ENCODE measurements at regions not wholly inside any gene's neighbourhood (a gene's known extent, or its start where the extent isn't known, plus 50 kb on each side); places are given as distances from the start of the nearest gene placed in this dataset.

DNA sequence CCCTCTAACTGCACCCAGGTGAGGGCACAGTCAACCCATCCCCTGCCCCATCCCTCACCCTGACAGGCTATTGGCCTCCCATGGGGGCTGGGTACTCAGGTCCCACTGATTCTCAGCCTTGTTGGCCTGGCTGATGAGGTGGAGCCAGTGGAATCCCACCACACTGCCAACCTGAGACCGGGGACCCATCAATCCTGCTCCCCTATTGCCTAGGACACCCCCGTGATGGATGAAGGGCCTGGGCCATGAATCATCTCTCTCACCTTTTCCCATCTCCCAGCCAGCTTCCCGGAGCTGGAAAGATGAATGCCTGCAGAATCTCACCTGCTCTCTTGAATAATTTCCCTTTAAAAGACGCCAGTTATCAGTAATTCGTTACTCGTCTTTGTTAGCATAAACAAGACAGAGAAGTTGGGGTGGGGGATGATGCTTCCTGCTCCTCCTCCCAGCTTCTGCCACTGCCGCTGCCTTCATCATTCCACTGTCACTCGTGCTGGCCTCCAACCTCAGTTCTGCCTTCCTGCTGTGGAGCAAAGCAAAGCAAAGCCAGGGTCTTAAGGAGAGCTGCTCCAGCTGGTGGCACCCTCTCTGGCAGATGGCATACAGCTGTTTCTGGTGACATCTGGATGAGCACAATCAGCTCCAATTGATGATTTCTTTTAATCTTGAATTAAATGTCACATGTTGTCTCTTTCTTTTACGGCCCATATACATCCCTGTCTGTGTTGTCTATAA is 204.0 kb upstream of the NECTIN1 start:
- no peaks in the 10 kb centered on the region for H3K27me3 ChIP-seq (ENCODE audit: insufficient read depth, low read length)
- H3K4me3 ChIP-seq (ENCODE audit: low read length) = no peak overlapping the region
- no peaks in the 10 kb centered on the region for H3K36me3 ChIP-seq (ENCODE audit: insufficient read depth, low read length)
- no peak overlapping the region for H2AFZ ChIP-seq (ENCODE audit: low read depth, low read length)
- H3K4me1 ChIP-seq (ENCODE audit: insufficient read depth, low read length) = no peaks in the 10 kb centered on the region
- no peaks in the 10 kb centered on the region for H3K9me3 ChIP-seq (ENCODE audit: low read length)

DNA sequence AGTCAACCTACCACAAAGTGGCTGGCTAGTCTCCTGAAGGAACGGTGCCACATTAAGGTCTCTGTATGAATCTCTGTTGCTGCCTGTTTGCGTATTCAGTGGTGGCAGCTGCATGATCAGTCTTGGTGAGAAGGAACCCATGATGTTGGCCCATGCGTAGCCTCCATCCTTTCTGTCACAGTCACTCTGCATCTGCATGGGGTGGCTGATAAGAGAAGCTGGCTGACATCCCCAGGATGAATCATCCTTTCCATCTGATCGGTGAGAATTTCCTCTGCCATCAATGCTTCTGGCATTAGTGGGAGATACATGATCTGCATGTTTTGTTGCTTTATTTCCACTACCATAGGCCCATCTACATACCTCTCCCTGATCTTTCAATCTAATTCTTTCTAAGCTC is 199.0 kb upstream of the NECTIN1 start:
- no peak overlapping the region for H3K4me3 ChIP-seq (ENCODE audit: low read length)

DNA sequence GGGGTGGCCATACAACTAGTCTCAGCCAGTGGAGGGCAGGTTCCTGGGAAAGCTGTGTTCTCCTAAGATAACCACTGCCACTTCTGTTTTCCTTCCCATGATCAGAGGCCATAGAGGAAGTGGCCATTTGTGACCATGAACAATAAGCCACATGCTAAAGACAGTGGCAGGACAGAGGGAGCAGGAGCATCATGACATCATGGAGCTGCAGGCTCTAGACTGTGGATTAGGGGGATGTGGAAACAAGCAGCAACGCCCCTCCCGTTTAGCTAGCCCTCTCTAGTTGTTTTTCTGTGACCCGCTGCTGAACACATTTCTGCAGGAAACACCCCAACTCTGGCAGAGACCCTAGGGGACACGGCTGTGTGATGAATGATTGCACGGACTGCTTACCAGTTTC is 195.0 kb upstream of the NECTIN1 start:
- Histone ChIP-seq H3K27me3 (ENCODE audit: insufficient read depth, low read length) (peaks cover 9% of the 10 kb centered on the region), H3K4me1 (ENCODE audit: insufficient read depth, low read length) (no peaks in the 10 kb centered on the region), H3K4me3 (ENCODE audit: low read length) (no peak overlapping the region), H2AFZ (ENCODE audit: low read depth, low read length) (no peak overlapping the region), H3K36me3 (ENCODE audit: insufficient read depth, low read length) (no peaks in the 10 kb centered on the region), H3K9me3 (ENCODE audit: low read length) (no peaks in the 10 kb centered on the region)

More for the DNA sequence above, 199.0 kb upstream of the NECTIN1 start:
- H3K4me1 ChIP-seq (ENCODE audit: insufficient read depth, low read length) = no peaks in the 10 kb centered on the region
- H3K9me3 ChIP-seq (ENCODE audit: low read length) = no peaks in the 10 kb centered on the region
- no peak overlapping the region for H2AFZ ChIP-seq (ENCODE audit: low read depth, low read length)
- no peaks in the 10 kb centered on the region for H3K36me3 ChIP-seq (ENCODE audit: insufficient read depth, low read length)
- no peaks in the 10 kb centered on the region for H3K27me3 ChIP-seq (ENCODE audit: insufficient read depth, low read length)

DNA sequence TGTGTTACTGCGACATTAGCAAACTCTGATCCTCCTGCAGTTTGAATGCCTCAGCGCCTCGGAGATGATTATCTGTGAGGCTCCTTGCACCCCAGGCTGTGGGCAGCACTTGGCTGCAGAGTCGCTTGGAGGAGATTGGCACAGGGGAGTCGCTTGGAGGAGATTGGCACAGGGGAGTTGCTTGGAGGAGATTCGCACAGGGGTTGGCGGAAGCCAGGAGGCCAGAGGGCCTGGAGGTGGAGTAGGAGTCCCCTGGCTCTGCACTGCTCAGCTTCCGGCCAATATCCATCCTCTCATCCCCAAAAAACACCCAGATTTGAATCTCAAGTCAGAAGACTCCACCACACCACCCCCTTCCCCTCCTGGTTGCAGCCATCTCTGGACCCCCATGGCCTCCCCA is 192.6 kb upstream of the NECTIN1 start:
- H3K27me3 ChIP-seq (ENCODE audit: insufficient read depth, low read length) = peaks cover 12% of the 10 kb centered on the region
- H3K9me3 ChIP-seq (ENCODE audit: low read length) = no peaks in the 10 kb centered on the region
- H2AFZ ChIP-seq (ENCODE audit: low read depth, low read length) = no peak overlapping the region

DNA sequence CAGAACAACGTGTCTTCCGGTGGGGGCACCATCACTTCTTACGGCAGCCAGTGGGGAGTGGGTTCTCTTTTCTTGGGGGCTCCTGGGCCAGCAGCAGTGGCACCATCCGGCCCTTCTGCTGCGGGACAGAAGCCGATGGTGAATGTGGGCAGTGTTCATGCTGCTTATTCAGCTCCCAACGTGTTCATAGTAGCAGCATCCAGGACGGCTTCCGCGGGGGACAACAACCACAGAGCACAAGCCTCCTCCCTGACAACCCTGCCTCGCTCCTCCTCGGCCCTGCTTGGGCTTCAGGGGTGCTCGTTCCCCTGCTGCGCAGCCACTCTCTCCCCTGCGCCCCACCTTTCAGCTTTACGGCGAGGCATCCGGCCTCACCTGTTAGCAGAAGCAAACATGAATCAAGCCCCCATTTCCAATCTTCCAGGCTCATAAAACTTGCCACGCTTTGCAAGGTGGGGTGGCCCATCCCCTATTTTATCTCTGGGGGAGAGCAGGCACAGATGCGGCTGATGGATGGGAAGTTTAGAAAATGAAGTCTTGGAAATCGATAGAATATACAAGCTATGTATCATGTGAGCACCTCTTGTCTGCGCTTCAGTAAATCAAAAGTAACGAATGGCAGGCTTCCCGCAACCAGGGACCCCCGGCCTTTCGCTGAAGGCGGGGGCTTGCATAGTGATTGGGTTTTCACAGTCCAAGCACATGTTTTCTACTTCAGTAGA is 191.8 kb upstream of the NECTIN1 start:
- peaks cover 12% of the 10 kb centered on the region for H3K27me3 ChIP-seq (ENCODE audit: insufficient read depth, low read length)
- no peaks in the 10 kb centered on the region for H3K9me3 ChIP-seq (ENCODE audit: low read length)
- no peak overlapping the region for H3K4me3 ChIP-seq (ENCODE audit: low read length)
- H3K4me1 ChIP-seq (ENCODE audit: insufficient read depth, low read length) = no peaks in the 10 kb centered on the region
- H2AFZ ChIP-seq (ENCODE audit: low read depth, low read length) = no peak overlapping the region
- H3K36me3 ChIP-seq (ENCODE audit: insufficient read depth, low read length) = no peaks in the 10 kb centered on the region

More for the DNA sequence above, 192.6 kb upstream of the NECTIN1 start:
- Histone ChIP-seq H3K4me1 (ENCODE audit: insufficient read depth, low read length) (no peaks in the 10 kb centered on the region), H3K4me3 (ENCODE audit: low read length) (no peak overlapping the region), H3K36me3 (ENCODE audit: insufficient read depth, low read length) (no peaks in the 10 kb centered on the region)

DNA sequence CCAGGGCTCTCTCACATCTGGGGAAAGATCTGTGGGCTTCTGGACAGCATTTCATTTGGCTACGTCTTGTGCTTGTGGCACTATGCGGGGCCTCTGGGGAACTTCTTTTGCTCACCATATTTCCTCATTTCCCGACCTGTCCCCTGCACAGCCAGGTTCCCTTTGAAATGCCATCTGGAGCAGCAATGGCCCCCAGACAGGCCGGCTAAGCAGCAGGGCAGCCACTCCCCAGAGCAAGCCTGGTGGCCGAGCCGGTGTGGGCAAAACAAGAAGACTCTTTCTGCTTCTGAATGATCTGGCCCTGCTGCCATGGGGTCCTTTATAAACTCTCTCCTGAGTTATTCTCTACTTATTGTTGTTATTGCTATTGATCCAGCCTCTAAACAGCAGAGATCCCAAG is 190.7 kb upstream of the NECTIN1 start:
- H3K27me3 ChIP-seq (ENCODE audit: insufficient read depth, low read length) = peaks cover 12% of the 10 kb centered on the region
- H2AFZ ChIP-seq (ENCODE audit: low read depth, low read length) = no peak overlapping the region
- no peaks in the 10 kb centered on the region for H3K9me3 ChIP-seq (ENCODE audit: low read length)
- H3K4me1 ChIP-seq (ENCODE audit: insufficient read depth, low read length) = no peaks in the 10 kb centered on the region
- H3K4me3 ChIP-seq (ENCODE audit: low read length) = no peak overlapping the region
- H3K36me3 ChIP-seq (ENCODE audit: insufficient read depth, low read length) = no peaks in the 10 kb centered on the region

DNA sequence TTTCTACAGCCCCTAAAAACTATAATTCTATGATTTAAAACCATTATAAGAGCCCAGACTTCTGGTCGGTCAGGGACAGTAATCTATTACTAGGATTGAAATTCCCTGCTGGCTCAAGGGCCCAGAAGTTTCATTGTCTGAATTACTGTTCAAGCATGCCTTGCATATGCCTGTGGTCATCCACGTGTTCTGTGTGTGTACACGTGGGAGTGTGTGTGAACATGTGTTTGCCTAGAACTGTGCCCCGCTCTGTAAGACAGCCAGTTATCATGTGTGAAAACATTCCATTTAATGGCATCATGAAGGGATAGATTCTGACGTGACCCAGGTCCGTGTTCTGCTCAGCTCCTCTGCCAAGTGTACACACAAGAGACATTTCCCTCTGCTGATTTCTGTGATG is 189.3 kb upstream of the NECTIN1 start:
- H3K9me3 ChIP-seq (ENCODE audit: low read length) = no peaks in the 10 kb centered on the region
- H3K27me3 ChIP-seq (ENCODE audit: insufficient read depth, low read length) = peaks cover 12% of the 10 kb centered on the region
- no peak overlapping the region for H3K4me3 ChIP-seq (ENCODE audit: low read length)
- H2AFZ ChIP-seq (ENCODE audit: low read depth, low read length) = no peak overlapping the region
- no peaks in the 10 kb centered on the region for H3K4me1 ChIP-seq (ENCODE audit: insufficient read depth, low read length)
- H3K36me3 ChIP-seq (ENCODE audit: insufficient read depth, low read length) = no peaks in the 10 kb centered on the region

DNA sequence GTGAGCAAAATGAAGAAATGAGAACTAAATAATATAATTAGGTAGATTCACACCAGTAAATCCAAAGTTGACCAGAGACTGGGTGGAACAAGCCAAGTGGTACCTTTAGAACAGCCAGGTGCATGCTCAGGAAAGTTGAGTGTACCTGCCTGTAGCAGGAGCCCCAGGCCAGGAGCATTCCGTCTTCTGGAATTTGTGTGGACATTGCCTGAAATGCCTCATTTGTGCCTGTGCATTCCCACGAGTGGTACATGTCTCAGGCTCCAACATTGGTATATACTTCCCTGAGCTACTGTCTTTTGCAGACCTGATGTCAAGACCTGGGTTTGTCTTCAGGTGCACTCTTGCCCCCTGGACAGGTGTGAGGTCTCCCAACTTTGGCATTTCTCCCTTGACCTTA is 187.6 kb upstream of the NECTIN1 start:
- H3K27me3 ChIP-seq (ENCODE audit: insufficient read depth, low read length) = peaks cover 12% of the 10 kb centered on the region
- no peaks in the 10 kb centered on the region for H3K9me3 ChIP-seq (ENCODE audit: low read length)
- no peak overlapping the region for H2AFZ ChIP-seq (ENCODE audit: low read depth, low read length)
- H3K4me1 ChIP-seq (ENCODE audit: insufficient read depth, low read length) = no peaks in the 10 kb centered on the region
- no peak overlapping the region for H3K4me3 ChIP-seq (ENCODE audit: low read length)
- no peaks in the 10 kb centered on the region for H3K36me3 ChIP-seq (ENCODE audit: insufficient read depth, low read length)

DNA sequence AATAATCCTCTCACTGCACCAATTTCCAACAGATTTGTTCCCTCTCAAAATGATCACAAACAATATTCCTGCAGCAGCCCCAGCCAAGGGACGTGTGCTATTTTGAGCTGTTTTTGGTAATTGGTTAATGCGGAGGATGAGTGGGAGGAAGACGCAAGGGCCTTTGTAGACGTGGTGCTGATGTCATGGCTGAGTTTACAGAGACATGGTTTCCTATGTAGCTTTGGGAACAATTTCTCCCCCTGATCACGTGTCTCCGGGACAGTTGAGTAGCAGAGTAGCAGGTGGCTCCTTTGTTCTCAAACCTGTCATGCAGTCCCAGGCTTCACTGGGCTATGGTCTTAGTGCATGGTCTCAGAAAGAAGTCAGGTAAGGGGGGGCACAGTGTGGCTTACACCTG is 183.2 kb upstream of the NECTIN1 start:
- H3K36me3 ChIP-seq (ENCODE audit: insufficient read depth, low read length) = no peaks in the 10 kb centered on the region
- no peak overlapping the region for H2AFZ ChIP-seq (ENCODE audit: low read depth, low read length)
- H3K27me3 ChIP-seq (ENCODE audit: insufficient read depth, low read length) = no peaks in the 10 kb centered on the region
- H3K4me3 ChIP-seq (ENCODE audit: low read length) = no peak overlapping the region
- no peaks in the 10 kb centered on the region for H3K9me3 ChIP-seq (ENCODE audit: low read length)
- H3K4me1 ChIP-seq (ENCODE audit: insufficient read depth, low read length) = no peaks in the 10 kb centered on the region

DNA sequence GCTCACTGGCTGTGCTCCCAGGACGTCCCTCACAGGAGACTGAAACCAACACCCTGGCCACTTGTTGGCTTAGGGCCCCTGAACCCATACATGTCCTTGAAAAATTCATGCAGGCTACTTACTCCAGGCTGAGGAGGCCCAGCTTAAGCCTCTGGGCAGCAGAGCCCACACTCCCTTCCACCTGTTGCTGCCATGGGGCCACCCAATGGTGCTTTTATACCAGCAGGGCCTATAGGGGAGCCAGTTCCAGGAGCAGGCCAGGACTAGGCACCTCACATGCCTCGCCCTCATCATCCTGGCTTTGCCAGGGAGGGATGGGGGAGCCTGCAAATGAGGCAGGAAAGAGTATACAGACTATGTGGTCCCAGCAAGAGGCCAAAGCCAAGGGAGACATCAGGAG is 181.7 kb upstream of the NECTIN1 start:
- H3K4me1 ChIP-seq (ENCODE audit: insufficient read depth, low read length) = no peaks in the 10 kb centered on the region
- no peaks in the 10 kb centered on the region for H3K36me3 ChIP-seq (ENCODE audit: insufficient read depth, low read length)
- H3K27me3 ChIP-seq (ENCODE audit: insufficient read depth, low read length) = peaks cover 6% of the 10 kb centered on the region
- no peak overlapping the region for H3K4me3 ChIP-seq (ENCODE audit: low read length)
- no peak overlapping the region for H2AFZ ChIP-seq (ENCODE audit: low read depth, low read length)
- H3K9me3 ChIP-seq (ENCODE audit: low read length) = no peaks in the 10 kb centered on the region

DNA sequence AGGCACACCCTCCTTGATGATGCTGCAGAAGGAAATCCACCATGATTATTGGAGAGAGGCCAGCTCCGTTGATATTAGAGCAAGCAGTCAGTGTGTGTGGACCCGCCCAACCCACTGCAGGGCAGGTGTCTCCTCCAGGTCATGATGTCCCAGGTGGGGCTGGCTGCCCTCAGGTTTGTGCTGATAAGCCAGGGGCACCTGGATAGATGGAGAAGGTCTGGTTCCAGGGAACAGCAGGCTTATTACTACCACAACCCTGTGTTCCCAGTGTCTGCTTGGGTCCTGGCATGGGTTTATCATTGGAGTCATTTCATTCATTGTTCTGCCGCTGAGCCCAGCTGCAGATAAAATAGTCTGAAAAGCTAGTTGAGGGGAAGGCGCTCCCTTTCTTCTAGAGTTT is 181.1 kb upstream of the NECTIN1 start:
- Histone ChIP-seq H3K9me3 (ENCODE audit: low read length) (no peaks in the 10 kb centered on the region), H3K4me1 (ENCODE audit: insufficient read depth, low read length) (no peaks in the 10 kb centered on the region), H3K4me3 (ENCODE audit: low read length) (no peak overlapping the region), H2AFZ (ENCODE audit: low read depth, low read length) (no peak overlapping the region), H3K36me3 (ENCODE audit: insufficient read depth, low read length) (no peaks in the 10 kb centered on the region), H3K27me3 (ENCODE audit: insufficient read depth, low read length) (peaks cover 6% of the 10 kb centered on the region)

DNA sequence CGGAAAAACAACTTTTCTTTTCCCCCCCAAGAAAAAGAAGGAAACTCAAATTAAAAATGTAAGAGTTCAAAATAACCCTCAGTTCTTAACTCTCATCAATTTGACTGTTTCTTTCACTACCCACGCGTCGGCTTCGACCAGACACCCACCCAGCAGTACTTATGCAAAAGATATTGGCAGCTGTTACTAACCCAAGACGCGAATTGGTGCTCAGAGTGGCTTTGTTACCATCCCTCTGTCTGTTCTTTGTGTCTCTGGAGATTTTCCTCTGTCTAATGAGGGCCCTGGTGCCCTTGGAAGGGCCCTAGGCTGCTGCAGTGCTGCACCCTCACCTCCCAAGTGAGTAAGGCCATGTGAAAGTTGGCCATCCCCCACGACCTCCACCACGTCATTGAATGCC is 180.5 kb upstream of the NECTIN1 start:
- no peaks in the 10 kb centered on the region for H3K4me1 ChIP-seq (ENCODE audit: insufficient read depth, low read length)
- H3K9me3 ChIP-seq (ENCODE audit: low read length) = no peaks in the 10 kb centered on the region
- H2AFZ ChIP-seq (ENCODE audit: low read depth, low read length) = no peak overlapping the region
- peaks cover 6% of the 10 kb centered on the region for H3K27me3 ChIP-seq (ENCODE audit: insufficient read depth, low read length)
- H3K4me3 ChIP-seq (ENCODE audit: low read length) = no peak overlapping the region
- no peaks in the 10 kb centered on the region for H3K36me3 ChIP-seq (ENCODE audit: insufficient read depth, low read length)

DNA sequence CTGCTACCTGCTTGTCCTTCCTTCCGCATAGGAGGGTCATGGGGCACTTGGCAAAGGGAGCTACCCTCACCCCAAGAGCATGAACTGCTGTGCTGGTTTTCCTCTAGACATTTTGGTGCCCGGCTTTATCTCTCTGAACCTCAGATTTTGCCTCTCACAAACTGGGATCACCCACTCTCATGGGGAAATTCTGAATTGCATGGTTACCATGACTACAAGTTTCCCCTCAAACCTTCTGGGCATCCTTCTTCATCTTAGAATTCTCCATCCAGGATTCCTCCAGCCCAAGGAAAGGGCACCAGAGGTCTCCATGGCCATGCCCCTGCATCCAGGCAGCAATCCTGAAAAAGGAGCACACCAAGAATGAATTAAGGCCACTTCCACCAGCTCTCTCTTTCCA is 180.1 kb upstream of the NECTIN1 start:
- H3K27me3 ChIP-seq (ENCODE audit: insufficient read depth, low read length) = peaks cover 6% of the 10 kb centered on the region
- no peaks in the 10 kb centered on the region for H3K9me3 ChIP-seq (ENCODE audit: low read length)
- no peak overlapping the region for H2AFZ ChIP-seq (ENCODE audit: low read depth, low read length)
- no peaks in the 10 kb centered on the region for H3K36me3 ChIP-seq (ENCODE audit: insufficient read depth, low read length)
- H3K4me3 ChIP-seq (ENCODE audit: low read length) = no peak overlapping the region
- no peaks in the 10 kb centered on the region for H3K4me1 ChIP-seq (ENCODE audit: insufficient read depth, low read length)

DNA sequence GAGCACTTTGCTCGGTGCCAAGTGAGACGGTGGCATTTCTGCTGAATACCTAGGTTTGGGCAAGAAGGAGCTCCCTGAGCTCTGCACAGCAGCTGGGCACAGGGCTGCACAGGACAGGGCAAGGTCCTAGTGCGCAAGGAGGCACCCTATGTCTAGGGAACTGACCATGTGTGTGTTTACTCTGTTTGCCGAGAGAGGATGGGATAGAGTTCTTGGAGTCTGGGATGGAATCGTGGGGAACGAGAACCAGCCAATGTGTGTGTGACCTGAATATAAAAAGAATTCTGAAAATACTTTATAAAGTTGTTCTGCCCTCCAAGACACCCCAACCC is 179.5 kb upstream of the NECTIN1 start:
- no peaks in the 10 kb centered on the region for H3K4me1 ChIP-seq (ENCODE audit: insufficient read depth, low read length)
- no peaks in the 10 kb centered on the region for H3K36me3 ChIP-seq (ENCODE audit: insufficient read depth, low read length)

More for the DNA sequence above, 179.5 kb upstream of the NECTIN1 start:
- Histone ChIP-seq H3K9me3 (ENCODE audit: low read length) (no peaks in the 10 kb centered on the region), H3K27me3 (ENCODE audit: insufficient read depth, low read length) (peaks cover 6% of the 10 kb centered on the region), H3K4me3 (ENCODE audit: low read length) (no peak overlapping the region), H2AFZ (ENCODE audit: low read depth, low read length) (no peak overlapping the region)
